Muscle layer of colon (tissue), 2 donors: ENCODE measurements at regions not wholly inside any gene's neighbourhood (a gene's known extent, or its start where the extent isn't known, plus 50 kb on each side); places are given as distances from the start of the nearest gene placed in this dataset.

Source experiments
- H3K27ac ChIP-seq: one replicate; pipeline ENCODE4 v1.7.0; 2013; ENCODE audit warnings: low read depth, mild to moderate bottlenecking, low read length, moderate library complexity
- H3K27me3 ChIP-seq, 2 donors: one replicate each; pipeline ENCODE4 v1.7.0; 2013; ENCODE audit warnings: low read length in 2 of 2, mild to moderate bottlenecking in 2 of 2; ENCODE audit not compliant: insufficient read depth in 2 of 2, control insufficient read depth in 1 of 2
- H3K36me3 ChIP-seq: one replicate; pipeline ENCODE4 v1.7.0; 2013; ENCODE audit warnings: mild to moderate bottlenecking, low read length; ENCODE audit not compliant: insufficient read depth
- H3K4me1 ChIP-seq: one replicate; pipeline ENCODE4 v1.7.0; 2013; ENCODE audit warnings: mild to moderate bottlenecking, low read length; ENCODE audit not compliant: insufficient read depth
- H3K4me3 ChIP-seq, 2 donors: one replicate each; pipeline ENCODE4 v1.7.0; 2013; ENCODE audit warnings: low read length in 2 of 2, low read depth in 1 of 2, mild to moderate bottlenecking in 1 of 2, moderate library complexity in 1 of 2
- H3K9ac ChIP-seq: one replicate; pipeline ENCODE4 v1.7.0; 2013; ENCODE audit warnings: low read length
- H3K9me3 ChIP-seq: one replicate; pipeline ENCODE4 v1.7.0; 2013; ENCODE audit warnings: mild to moderate bottlenecking, low read length
- donor health status: abdominal sarcoma.
- donor health status: Adenocarcinoma of cecum.

GRCh38 chr16:64754279-64754678, 367.6 kb downstream of the CDH11 start:
- H3K9ac ChIP-seq = no peak overlapping the region
- no peaks in the 10 kb centered on the region for H3K4me1 ChIP-seq
- H3K9me3 ChIP-seq = no peaks in the 10 kb centered on the region
- no peak overlapping the region for H3K4me3 ChIP-seq
- no peak overlapping the region for H3K27ac ChIP-seq
- no peaks in the 10 kb centered on the region for H3K27me3 ChIP-seq
- H3K36me3 ChIP-seq = no peaks in the 10 kb centered on the region

- no peak overlapping the region for H3K27ac ChIP-seq
- H3K4me3 ChIP-seq = no peak overlapping the region
- H3K9ac ChIP-seq = no peak overlapping the region
- H3K9me3 ChIP-seq = no peaks in the 10 kb centered on the region
- H3K36me3 ChIP-seq = no peaks in the 10 kb centered on the region
- no peaks in the 10 kb centered on the region for H3K27me3 ChIP-seq
- no peaks in the 10 kb centered on the region for H3K4me1 ChIP-seq
Measured at GRCh38 chr16:64751906-64752305, 370.0 kb downstream of the CDH11 start.

- H3K27me3 ChIP-seq = no peaks in the 10 kb centered on the region
- H3K36me3 ChIP-seq = no peaks in the 10 kb centered on the region
- H3K4me1 ChIP-seq = peaks cover 13% of the 10 kb centered on the region
- no peaks in the 10 kb centered on the region for H3K9me3 ChIP-seq
- H3K4me3 ChIP-seq = no peak overlapping the region
- no peak overlapping the region for H3K27ac ChIP-seq
- H3K9ac ChIP-seq = no peak overlapping the region
Measured at GRCh38 chr16:64749346-64749745, 372.5 kb downstream of the CDH11 start.

- Histone ChIP-seq H3K4me3 (no peak overlapping the region), H3K9ac (no peak overlapping the region), H3K36me3 (no peaks in the 10 kb centered on the region), H3K9me3 (no peaks in the 10 kb centered on the region), H3K4me1 (peaks cover 13% of the 10 kb centered on the region), H3K27ac (no peak overlapping the region), H3K27me3 (no peaks in the 10 kb centered on the region)
Measured at GRCh38 chr16:64745258-64745930, 376.5 kb downstream of the CDH11 start.

GRCh38 chr16:64742455-64743223, 379.2 kb downstream of the CDH11 start:
- no peak overlapping the region for H3K9ac ChIP-seq

GRCh38 chr16:64740261-64740660, 381.6 kb downstream of the CDH11 start:
- Histone ChIP-seq H3K27me3 (no peaks in the 10 kb centered on the region), H3K9ac (no peak overlapping the region), H3K4me3 (no peak overlapping the region), H3K9me3 (no peaks in the 10 kb centered on the region), H3K27ac (no peak overlapping the region), H3K4me1 (peaks cover 3% of the 10 kb centered on the region), H3K36me3 (no peaks in the 10 kb centered on the region)

More at GRCh38 chr16:64742455-64743223, 379.2 kb downstream of the CDH11 start:
- H3K4me1 ChIP-seq = peaks cover 13% of the 10 kb centered on the region
- H3K27me3 ChIP-seq = no peaks in the 10 kb centered on the region
- H3K4me3 ChIP-seq = no peak overlapping the region
- H3K9me3 ChIP-seq = no peaks in the 10 kb centered on the region
- H3K36me3 ChIP-seq = no peaks in the 10 kb centered on the region
- no peak overlapping the region for H3K27ac ChIP-seq

- Histone ChIP-seq H3K4me3 (no peak overlapping the region), H3K36me3 (no peaks in the 10 kb centered on the region), H3K27me3 (no peaks in the 10 kb centered on the region), H3K9me3 (no peaks in the 10 kb centered on the region), H3K4me1 (no peaks in the 10 kb centered on the region), H3K9ac (no peak overlapping the region), H3K27ac (no peak overlapping the region)
Measured at GRCh38 chr16:64738321-64738960, 383.4 kb downstream of the CDH11 start.

GRCh38 chr16:64736857-64737256, 385.0 kb downstream of the CDH11 start:
- H3K9ac ChIP-seq = no peak overlapping the region
- no peaks in the 10 kb centered on the region for H3K4me1 ChIP-seq
- H3K27me3 ChIP-seq = no peaks in the 10 kb centered on the region
- no peaks in the 10 kb centered on the region for H3K36me3 ChIP-seq
- no peaks in the 10 kb centered on the region for H3K9me3 ChIP-seq
- H3K27ac ChIP-seq = no peak overlapping the region
- H3K4me3 ChIP-seq = no peak overlapping the region

- H3K4me1 ChIP-seq = no peaks in the 10 kb centered on the region
- no peak overlapping the region for H3K4me3 ChIP-seq
- H3K9me3 ChIP-seq = no peaks in the 10 kb centered on the region
Measured at GRCh38 chr16:64731891-64732290, 390.0 kb downstream of the CDH11 start.

GRCh38 chr16:64730261-64730660, 391.6 kb downstream of the CDH11 start:
- no peaks in the 10 kb centered on the region for H3K27me3 ChIP-seq
- no peak overlapping the region for H3K4me3 ChIP-seq
- no peak overlapping the region for H3K9ac ChIP-seq
- H3K36me3 ChIP-seq = no peaks in the 10 kb centered on the region
- H3K27ac ChIP-seq = no peak overlapping the region
- H3K9me3 ChIP-seq = no peaks in the 10 kb centered on the region
- no peaks in the 10 kb centered on the region for H3K4me1 ChIP-seq

More at GRCh38 chr16:64731891-64732290, 390.0 kb downstream of the CDH11 start:
- Histone ChIP-seq H3K27ac (no peak overlapping the region), H3K36me3 (no peaks in the 10 kb centered on the region), H3K9ac (no peak overlapping the region), H3K27me3 (no peaks in the 10 kb centered on the region)

GRCh38 chr16:64724339-64724738, 397.5 kb downstream of the CDH11 start:
- no peak overlapping the region for H3K4me3 ChIP-seq
- no peak overlapping the region for H3K9ac ChIP-seq
- H3K27me3 ChIP-seq = no peaks in the 10 kb centered on the region
- H3K36me3 ChIP-seq = no peaks in the 10 kb centered on the region
- H3K4me1 ChIP-seq = no peaks in the 10 kb centered on the region
- H3K27ac ChIP-seq = no peak overlapping the region
- no peaks in the 10 kb centered on the region for H3K9me3 ChIP-seq
